ENCODE measurements at regions not wholly inside any gene's neighbourhood (a gene's known extent, or its start where the extent isn't known, plus 50 kb on each side); places are given as distances from the start of the nearest gene placed in this dataset.

DNA sequence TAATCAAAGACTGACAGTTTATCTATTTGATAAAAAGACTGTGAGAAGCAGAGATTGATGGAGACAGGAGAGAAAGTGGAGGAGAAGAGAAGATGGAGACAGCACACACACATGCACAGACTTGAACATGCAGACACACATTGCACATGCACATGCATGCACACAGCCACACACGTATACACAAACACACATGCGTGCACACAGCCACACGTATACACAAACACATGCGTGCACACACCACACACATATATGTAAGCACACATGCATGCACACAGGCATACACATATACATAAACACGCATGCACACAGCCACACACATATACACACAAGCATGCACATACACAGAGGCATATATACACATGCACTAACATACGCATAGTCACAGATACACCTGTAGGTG is 313.4 kb downstream of the HAPSTR1 start:
- Histone ChIP-seq H3K27me3 (peaks cover 0 to 4% of the 10 kb centered on the region in 2 donors), H3K9me3 (peaks cover 0 to 4% of the 10 kb centered on the region in 2 donors), H3K4me3 (no peak overlapping the region), H3K36me3 (no peaks in the 10 kb centered on the region), H3K4me1 (no peaks in the 10 kb centered on the region), H3K27ac (no peak overlapping the region)
- DNase-seq (ENCODE audit: low spot score in 2 of 2): no peak
- TF ChIP-seq POLR2AphosphoS5 (IDR thresholded peaks at IDR 0.05): no peak
- TF ChIP-seq POLR2A (IDR thresholded peaks at IDR 0.05): no peak
- TF ChIP-seq, protein P1, sequence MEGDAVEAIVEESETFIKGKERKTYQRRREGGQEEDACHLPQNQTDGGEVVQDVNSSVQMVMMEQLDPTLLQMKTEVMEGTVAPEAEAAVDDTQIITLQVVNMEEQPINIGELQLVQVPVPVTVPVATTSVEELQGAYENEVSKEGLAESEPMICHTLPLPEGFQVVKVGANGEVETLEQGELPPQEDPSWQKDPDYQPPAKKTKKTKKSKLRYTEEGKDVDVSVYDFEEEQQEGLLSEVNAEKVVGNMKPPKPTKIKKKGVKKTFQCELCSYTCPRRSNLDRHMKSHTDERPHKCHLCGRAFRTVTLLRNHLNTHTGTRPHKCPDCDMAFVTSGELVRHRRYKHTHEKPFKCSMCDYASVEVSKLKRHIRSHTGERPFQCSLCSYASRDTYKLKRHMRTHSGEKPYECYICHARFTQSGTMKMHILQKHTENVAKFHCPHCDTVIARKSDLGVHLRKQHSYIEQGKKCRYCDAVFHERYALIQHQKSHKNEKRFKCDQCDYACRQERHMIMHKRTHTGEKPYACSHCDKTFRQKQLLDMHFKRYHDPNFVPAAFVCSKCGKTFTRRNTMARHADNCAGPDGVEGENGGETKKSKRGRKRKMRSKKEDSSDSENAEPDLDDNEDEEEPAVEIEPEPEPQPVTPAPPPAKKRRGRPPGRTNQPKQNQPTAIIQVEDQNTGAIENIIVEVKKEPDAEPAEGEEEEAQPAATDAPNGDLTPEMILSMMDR (IDR thresholded peaks at IDR 0.05): no peak
- intact Hi-C loops (cut with DNase I; ENCODE audit: low total_unique reads): no loop called here

DNA sequence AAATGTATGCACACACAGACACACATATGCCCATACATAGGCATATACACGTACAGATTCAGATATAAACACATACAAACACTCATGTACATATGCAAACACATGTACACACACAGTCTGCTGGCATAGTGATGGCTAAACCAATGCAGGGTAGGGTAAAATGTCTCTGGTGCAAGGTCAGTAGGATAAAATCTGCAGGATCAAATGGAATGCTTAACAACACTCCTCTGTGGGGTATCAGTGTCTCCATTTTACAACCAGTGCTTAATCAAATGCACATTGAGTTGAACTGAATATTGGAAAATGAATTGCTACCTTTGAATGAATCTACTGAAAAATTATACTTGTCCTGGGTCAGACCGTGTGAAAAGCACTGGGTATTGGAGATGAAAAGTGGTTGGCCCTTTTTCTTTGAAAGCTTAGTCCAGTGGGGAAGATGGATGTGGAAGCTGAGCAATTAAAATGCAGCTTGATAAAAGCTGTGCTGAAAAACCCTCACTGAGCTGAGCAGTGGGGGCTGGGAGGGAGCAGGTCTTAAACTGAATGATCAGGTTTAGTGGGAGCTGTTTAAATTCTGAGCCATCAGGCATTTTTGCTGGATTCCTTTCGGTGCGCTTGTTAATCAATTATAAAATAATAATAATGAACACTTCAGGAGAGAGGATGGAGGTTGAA is 314.7 kb downstream of the HAPSTR1 start:
- TF ChIP-seq, protein P1 (IDR thresholded peaks at IDR 0.05): no peak
- TF ChIP-seq POLR2A (IDR thresholded peaks at IDR 0.05): no peak
- TF ChIP-seq POLR2AphosphoS5 (IDR thresholded peaks at IDR 0.05): no peak
- intact Hi-C loops (cut with DNase I; ENCODE audit: low total_unique reads): no loop called here
- Histone ChIP-seq H3K36me3 (no peaks in the 10 kb centered on the region), H3K27ac (no peak overlapping the region), H3K27me3 (peaks cover 0 to 4% of the 10 kb centered on the region in 2 donors), H3K4me1 (no peaks in the 10 kb centered on the region), H3K9me3 (peaks cover 0 to 4% of the 10 kb centered on the region in 2 donors), H3K4me3 (no peak overlapping the region)
- DNase-seq (ENCODE audit: low spot score in 2 of 2): no peak

DNA sequence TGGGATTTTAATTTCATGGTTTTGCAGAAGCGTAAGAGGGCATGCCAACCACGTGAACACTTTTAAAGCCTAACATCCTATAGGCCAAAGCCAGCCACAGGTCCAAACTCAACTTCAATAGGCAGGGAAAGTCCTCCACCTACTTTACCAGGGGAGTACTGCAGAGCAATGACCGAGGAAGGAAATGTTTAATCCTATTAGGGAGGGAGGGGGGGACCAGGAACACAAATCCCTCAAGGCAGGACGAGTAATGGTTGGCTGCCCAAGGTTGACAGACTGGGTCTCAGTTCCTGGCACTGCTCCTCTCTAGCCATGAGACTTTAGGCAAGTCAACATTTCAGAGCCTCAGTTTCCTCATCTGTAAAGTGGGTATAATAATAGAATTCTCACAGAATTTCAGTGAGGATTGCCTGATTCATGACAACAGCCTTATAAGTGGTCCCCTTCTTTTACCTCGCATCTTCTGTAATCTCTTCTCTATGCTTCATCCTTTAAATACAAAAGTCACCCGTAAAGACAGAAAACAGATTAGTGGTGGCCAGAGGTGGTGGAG is 315.8 kb downstream of the HAPSTR1 start:
- Histone ChIP-seq H3K4me1 (no peaks in the 10 kb centered on the region), H3K27ac (no peak overlapping the region), H3K4me3 (no peak overlapping the region), H3K9me3 (peaks cover 0 to 4% of the 10 kb centered on the region in 2 donors), H3K36me3 (no peaks in the 10 kb centered on the region), H3K27me3 (no peaks in the 10 kb centered on the region)
- intact Hi-C loops (cut with DNase I; ENCODE audit: low total_unique reads): no loop called here
- no peak for TF ChIP-seq POLR2AphosphoS5 (IDR thresholded peaks at IDR 0.05)
- no peak for TF ChIP-seq POLR2A (IDR thresholded peaks at IDR 0.05)
- TF ChIP-seq, protein P1 (IDR thresholded peaks at IDR 0.05): no peak
- DNase-seq (ENCODE audit: low spot score in 2 of 2): no peak

DNA sequence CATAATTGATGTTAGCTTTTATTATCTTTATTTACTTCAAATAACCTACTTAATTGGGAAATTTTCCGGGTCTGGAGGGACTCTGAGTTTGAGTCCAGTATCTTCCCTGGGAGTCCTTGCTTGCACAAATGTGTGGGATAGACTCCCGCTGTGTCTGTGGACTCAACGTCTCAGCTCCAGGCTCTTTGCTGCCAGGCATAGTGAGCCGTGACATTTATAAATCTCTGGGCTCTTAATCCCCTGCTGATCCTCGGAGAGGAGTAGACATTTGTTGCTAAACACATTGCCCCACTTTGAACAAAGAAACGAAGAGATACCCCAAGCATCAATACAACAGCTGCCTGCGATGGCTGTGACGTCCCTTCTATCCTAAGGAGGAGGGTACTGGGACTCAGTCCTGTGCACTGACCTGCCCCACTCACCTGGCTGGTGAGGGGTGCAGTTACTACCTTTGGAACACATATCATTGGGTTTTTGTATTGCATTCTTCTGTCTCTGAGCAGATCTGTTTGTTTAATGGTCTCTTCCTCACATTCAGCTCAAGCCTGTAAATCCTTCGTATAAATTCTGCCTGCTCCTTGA is 316.9 kb downstream of the HAPSTR1 start:
- H3K9me3 ChIP-seq: peaks cover 0 to 4% of the 10 kb centered on the region in 2 donors
- intact Hi-C loops (cut with DNase I; ENCODE audit: low total_unique reads): no loop called here
- H3K4me1 ChIP-seq: no peaks in the 10 kb centered on the region
- no peak for DNase-seq (ENCODE audit: low spot score in 2 of 2)
- no peak overlapping the region for H3K4me3 ChIP-seq
- H3K27me3 ChIP-seq: no peaks in the 10 kb centered on the region
- H3K27ac ChIP-seq: no peak overlapping the region
- no peak for TF ChIP-seq POLR2A (IDR thresholded peaks at IDR 0.05)
- no peaks in the 10 kb centered on the region for H3K36me3 ChIP-seq

DNA sequence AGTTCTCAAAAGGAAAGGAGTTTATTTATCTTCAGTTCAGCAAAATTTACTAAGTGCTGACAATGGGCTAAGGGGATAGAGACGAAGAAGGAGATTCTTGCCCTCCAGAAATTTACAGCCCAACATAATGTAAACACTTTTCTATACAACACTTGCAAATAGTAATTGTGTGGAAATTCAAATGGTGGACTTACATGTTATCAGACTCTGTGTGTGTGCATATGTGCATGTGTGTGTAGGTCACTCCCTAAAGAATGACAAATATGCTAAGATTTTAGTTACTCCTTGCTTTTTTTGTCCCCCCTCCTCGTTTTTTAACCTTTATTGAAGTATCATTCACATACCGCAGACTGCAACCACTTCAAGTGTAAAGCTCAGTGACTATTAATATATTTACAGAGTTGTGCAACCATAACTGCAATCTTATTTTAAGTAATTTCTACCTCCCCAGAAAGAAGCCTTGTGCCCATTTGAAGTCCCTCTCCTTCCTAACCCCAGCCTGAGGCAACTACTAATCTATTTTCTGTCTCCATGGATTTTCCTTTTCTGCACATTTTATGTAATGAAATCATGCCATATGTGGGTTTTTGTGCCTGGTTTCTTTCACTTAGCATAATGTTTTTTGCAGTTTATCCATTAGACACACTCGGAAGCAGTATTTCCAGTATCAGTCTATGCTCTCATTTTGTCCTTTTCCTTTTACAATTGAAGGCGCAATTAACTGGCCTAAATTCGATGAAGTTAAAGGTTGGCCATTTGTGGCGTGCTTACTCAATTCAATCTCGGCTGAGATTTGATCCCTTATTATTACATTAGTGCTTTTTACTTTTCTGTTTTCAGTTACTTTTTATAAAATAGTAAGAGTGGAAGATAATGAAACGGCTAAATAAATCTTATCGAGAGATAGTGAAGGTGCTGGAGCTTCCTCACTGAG is 318.4 kb downstream of the HAPSTR1 start:
- Histone ChIP-seq H3K27me3 (no peaks in the 10 kb centered on the region), H3K9me3 (peaks cover 0 to 4% of the 10 kb centered on the region in 2 donors)
- intact Hi-C loops (cut with DNase I; ENCODE audit: low total_unique reads): no loop called here

More for the DNA sequence above, 318.4 kb downstream of the HAPSTR1 start:
- DNase-seq (ENCODE audit: low spot score in 2 of 2): no peak
- Histone ChIP-seq H3K27ac (no peak overlapping the region), H3K4me1 (no peaks in the 10 kb centered on the region), H3K4me3 (no peak overlapping the region), H3K36me3 (no peaks in the 10 kb centered on the region)
- TF ChIP-seq, protein P1 (IDR thresholded peaks at IDR 0.05): no peak
- no peak for TF ChIP-seq POLR2AphosphoS5 (IDR thresholded peaks at IDR 0.05)

Measured in breast epithelium (tissue), 4 donors.